ENCODE measurements at regions not wholly inside any gene's neighbourhood (a gene's known extent, or its start where the extent isn't known, plus 50 kb on each side); places are given as distances from the start of the nearest gene placed in this dataset.
"Not testable (repeated sequence)": the region's sequence is repeated elsewhere in the genome, so short reads cannot be mapped to it uniquely, and the experiment has no call there.

DNA sequence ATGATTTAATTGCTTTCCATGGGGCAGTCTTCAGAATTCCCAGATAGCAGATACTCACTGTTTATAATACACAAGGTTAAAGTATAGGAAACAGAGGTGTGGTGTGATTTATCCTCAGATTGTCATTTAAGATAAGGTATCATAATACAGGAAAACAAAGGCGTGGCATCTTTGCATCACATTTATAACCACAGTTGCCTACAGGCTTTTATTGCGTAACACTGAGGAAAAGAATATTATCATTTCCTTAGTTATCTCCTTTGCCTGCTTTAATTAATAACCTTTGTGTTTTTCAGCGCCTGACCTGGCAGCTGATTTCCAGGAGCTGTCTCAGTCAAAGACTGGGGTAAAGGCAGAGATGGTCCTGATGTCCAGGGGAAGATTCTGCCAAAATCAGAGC is 68.8 kb downstream of the SSX7 start:
- no peaks in the 10 kb centered on the region for H3K36me3 ChIP-seq (ENCODE audit: control insufficient read depth, insufficient read depth, low read length)
- H3K27me3 ChIP-seq (ENCODE audit: control insufficient read depth, insufficient read depth, low read length) = no peaks in the 10 kb centered on the region
- peak; percentile 16 to 49 for DNase-seq
- H3K4me3 ChIP-seq (ENCODE audit: low read length) = no peak overlapping the region
- H3K27ac ChIP-seq (ENCODE audit: low read length) = no peak overlapping the region
- no CpG with 5 or more reads among the region's 3 CpGs for WGBS (ENCODE audit: insufficient coverage, low lambda C conversion rate)
- no peaks in the 10 kb centered on the region for H3K9me3 ChIP-seq (ENCODE audit: control insufficient read depth, low read depth, low read length)
- peaks cover 4% of the 10 kb centered on the region for H3K4me1 ChIP-seq (ENCODE audit: control insufficient read depth, insufficient read depth, low read length)

DNA sequence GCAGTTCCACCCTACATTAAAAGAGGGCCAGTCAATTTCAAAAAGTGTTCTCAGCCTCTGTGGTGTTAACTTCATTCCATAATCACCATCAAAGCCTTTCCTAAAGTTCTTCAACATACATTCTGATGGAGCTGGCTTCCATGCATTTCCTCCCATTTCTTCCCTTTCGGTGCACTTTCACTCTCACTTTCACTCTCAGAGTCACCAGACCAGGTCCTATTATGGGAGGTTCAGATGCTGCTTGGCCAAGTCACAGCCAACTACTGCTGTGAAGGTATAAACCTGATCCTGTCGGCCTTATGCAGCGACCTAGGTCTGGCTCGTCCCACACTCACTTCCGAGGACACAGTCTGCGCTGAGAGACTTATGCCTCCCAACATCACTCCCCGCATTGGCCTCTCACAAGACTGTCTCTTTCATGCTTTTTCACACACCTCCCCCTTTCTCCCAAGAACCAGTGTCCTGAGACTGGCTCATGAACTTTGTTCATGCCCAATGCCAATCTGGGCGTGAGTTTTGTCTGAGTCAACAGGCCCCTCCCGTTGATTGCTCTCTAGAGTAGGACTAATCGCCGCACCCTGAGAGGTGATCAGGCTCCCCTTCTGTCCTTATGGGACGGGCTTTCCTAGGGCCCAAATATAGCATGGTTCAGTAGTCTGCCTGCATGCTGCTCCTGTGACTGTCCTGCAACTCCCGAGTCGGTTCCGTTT is 60.8 kb upstream of the XAGE1B start:
- Histone ChIP-seq H3K4me1 (ENCODE audit: control insufficient read depth, insufficient read depth, low read length) (no peaks in the 10 kb centered on the region), H3K27me3 (ENCODE audit: control insufficient read depth, insufficient read depth, low read length) (no peaks in the 10 kb centered on the region), H3K36me3 (ENCODE audit: control insufficient read depth, insufficient read depth, low read length) (no peaks in the 10 kb centered on the region), H3K9me3 (ENCODE audit: control insufficient read depth, low read depth, low read length) (peaks cover 3% of the 10 kb centered on the region), H3K4me3 (ENCODE audit: low read length) (no peak overlapping the region), H3K27ac (ENCODE audit: low read length) (no peak overlapping the region)
- no CpG with 5 or more reads among the region's 15 CpGs for WGBS (ENCODE audit: insufficient coverage, low lambda C conversion rate)
- peak; percentile 18 to 38 for DNase-seq

DNA sequence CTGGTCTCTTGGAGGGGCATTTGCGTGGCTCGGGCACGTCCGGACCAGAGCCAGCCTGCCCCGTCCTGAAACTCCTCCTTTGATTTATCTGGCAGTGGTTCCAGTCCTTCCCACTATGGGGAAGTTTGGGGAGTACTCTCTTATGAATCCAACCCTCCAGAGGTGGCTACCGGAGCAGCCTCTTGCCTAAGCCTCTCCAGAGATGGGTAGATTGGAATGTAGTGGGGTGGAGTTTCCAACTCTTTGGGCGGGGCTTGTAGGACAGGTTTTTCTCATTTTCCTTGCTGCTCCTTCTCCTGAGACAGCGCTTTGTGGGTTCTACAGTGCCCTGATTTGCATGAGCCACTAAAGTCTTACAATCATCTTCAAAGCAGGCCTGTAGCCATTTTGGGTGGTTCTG is 60.1 kb upstream of the XAGE1B start:
- no CpG with 5 or more reads among the region's 8 CpGs for WGBS (ENCODE audit: insufficient coverage, low lambda C conversion rate)
- Histone ChIP-seq H3K27me3 (ENCODE audit: control insufficient read depth, insufficient read depth, low read length) (no peaks in the 10 kb centered on the region), H3K4me1 (ENCODE audit: control insufficient read depth, insufficient read depth, low read length) (no peaks in the 10 kb centered on the region), H3K4me3 (ENCODE audit: low read length) (no peak overlapping the region), H3K9me3 (ENCODE audit: control insufficient read depth, low read depth, low read length) (peaks cover 3% of the 10 kb centered on the region), H3K27ac (ENCODE audit: low read length) (no peak overlapping the region), H3K36me3 (ENCODE audit: control insufficient read depth, insufficient read depth, low read length) (no peaks in the 10 kb centered on the region)
- no peak for DNase-seq

GRCh38 chrX:52576474-52576873 is 59.6 kb upstream of the XAGE1B start:
- no peak for DNase-seq
- peaks cover 3% of the 10 kb centered on the region for H3K9me3 ChIP-seq (ENCODE audit: control insufficient read depth, low read depth, low read length)
- WGBS (ENCODE audit: insufficient coverage, low lambda C conversion rate) = no CpG with 5 or more reads among the region's 5 CpGs
- H3K27ac ChIP-seq (ENCODE audit: low read length) = no peak overlapping the region
- no peak overlapping the region for H3K4me3 ChIP-seq (ENCODE audit: low read length)
- H3K36me3 ChIP-seq (ENCODE audit: control insufficient read depth, insufficient read depth, low read length) = no peaks in the 10 kb centered on the region
- no peaks in the 10 kb centered on the region for H3K27me3 ChIP-seq (ENCODE audit: control insufficient read depth, insufficient read depth, low read length)
- no peaks in the 10 kb centered on the region for H3K4me1 ChIP-seq (ENCODE audit: control insufficient read depth, insufficient read depth, low read length)

DNA sequence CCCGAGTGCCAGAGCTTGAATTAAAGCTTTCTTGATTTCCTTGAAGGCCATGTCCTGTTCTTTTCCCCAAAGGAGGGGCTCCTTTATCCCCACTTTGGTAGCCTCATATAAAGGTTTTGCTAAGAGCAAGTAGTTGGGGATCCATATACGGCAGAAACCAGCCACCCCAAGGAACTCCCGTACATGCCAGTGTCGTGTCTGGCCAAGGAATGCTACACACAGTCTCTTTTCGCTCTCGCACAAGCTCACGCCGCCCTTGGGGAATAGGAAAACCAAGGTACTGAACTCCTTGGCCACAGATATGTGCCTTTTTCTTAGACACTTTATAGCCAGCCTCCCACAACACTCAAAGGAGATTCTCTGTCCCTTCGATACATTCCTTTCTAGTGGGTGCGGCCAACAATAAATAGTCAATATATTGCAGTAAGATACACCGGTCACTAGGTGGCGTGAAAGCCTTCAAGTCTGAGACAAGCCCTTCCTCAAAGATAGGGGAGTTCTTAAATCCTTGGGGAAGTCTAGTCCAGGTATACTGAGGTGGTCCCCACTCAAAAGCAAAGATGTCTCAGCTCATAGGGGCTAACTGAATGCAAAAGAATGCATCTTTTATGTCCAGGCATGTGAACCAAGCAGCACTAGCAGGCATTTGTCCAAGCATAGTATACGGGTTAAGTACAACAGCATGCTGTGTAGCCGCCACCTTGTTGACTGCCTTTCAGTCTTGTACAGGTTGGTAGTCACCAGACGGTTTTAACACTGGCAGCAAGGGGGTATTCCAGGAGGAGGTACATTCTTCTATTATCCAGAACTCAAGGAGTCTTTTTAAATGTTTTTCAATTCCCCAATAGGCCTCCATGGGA is 57.8 kb upstream of the XAGE1B start:
- Histone ChIP-seq H3K27ac (ENCODE audit: low read length) (no peak overlapping the region), H3K9me3 (ENCODE audit: control insufficient read depth, low read depth, low read length) (peaks cover 3% of the 10 kb centered on the region), H3K27me3 (ENCODE audit: control insufficient read depth, insufficient read depth, low read length) (no peaks in the 10 kb centered on the region), H3K4me1 (ENCODE audit: control insufficient read depth, insufficient read depth, low read length) (no peaks in the 10 kb centered on the region), H3K4me3 (ENCODE audit: low read length) (no peak overlapping the region), H3K36me3 (ENCODE audit: control insufficient read depth, insufficient read depth, low read length) (no peaks in the 10 kb centered on the region)
- WGBS (ENCODE audit: insufficient coverage, low lambda C conversion rate) = no CpG with 5 or more reads among the region's 15 CpGs
- peak; percentile 45 to 59 for DNase-seq

DNA sequence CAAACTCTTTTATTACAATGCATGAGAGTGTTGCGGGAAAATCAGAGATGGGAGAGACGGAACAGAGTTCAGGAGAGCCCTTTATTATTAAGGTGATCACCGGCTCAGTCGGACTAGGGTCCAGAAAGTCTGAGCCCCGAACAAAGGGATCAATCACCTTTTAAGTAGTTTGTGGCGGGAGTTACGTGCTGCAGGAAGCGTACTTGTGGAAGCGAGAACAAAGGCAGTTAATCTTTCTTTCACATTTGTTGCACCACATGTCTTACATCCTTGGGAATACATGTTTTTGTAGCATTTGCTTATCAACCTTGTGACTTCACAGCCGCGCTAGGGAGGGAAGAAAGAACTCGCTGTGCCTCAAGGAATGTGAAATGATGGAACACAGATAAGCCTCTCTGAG is 51.3 kb upstream of the XAGE1B start:
- H3K4me3 ChIP-seq (ENCODE audit: low read length); H3K27me3 ChIP-seq (ENCODE audit: control insufficient read depth, insufficient read depth, low read length); DNase-seq; H3K27ac ChIP-seq (ENCODE audit: low read length); H3K4me1 ChIP-seq (ENCODE audit: control insufficient read depth, insufficient read depth, low read length); H3K36me3 ChIP-seq (ENCODE audit: control insufficient read depth, insufficient read depth, low read length); H3K9me3 ChIP-seq (ENCODE audit: control insufficient read depth, low read depth, low read length): not testable (repeated sequence)
- WGBS (ENCODE audit: insufficient coverage, low lambda C conversion rate) = no CpG with 5 or more reads among the region's 12 CpGs
